ENCODE measurements at regions not wholly inside any gene's neighbourhood (a gene's known extent, or its start where the extent isn't known, plus 50 kb on each side); places are given as distances from the start of the nearest gene placed in this dataset.
A peak's percentile ranks its signal among the peaks of the same experiment; 100 is the strongest.

DNA sequence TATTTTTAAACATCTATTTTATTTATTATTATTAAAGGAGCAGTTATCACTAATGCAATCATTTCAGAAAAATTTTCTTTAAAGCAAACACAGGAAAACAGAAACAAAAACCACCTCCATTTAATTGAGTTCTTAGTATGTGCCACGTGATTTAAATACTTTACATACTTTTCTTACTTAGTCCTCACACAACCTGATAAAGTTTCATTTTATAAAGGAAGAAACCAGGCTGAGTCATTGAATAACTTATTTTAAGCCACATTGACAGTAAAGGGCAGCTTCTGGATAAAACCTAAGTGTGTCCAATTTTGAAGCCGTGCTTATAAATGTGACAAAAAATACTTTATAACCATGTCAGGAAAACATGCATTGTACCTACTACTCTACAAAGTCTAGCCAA, 57.1 kb upstream of the PCED1B start:
- H3K4me3 ChIP-seq (ENCODE audit: low read depth, low read length): peak overlapping the region; percentile 35; the same call in 1 of the 2 replicates

DNA sequence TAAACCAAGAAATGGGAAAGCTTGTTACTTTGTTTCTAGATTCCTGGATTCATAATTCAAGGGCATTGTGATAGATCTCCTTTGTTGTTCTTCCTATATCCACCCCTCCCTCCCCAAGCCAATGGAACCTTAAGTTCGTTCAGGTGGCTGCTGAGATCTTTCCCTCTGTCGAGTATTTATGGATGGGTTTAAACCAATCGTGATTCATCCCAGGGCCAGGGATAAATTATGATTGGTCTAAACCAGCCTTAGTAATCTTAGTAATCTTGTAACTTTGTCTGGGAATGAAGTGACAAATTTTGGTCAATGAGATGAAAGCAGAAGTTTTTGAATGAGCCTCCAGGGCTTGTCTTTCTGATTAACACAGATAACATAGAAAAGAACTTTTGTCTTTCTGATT, 56.1 kb upstream of the PCED1B start:
- no peak overlapping the region for H3K4me3 ChIP-seq (ENCODE audit: low read depth, low read length)
- TF ChIP-seq, protein P1, sequence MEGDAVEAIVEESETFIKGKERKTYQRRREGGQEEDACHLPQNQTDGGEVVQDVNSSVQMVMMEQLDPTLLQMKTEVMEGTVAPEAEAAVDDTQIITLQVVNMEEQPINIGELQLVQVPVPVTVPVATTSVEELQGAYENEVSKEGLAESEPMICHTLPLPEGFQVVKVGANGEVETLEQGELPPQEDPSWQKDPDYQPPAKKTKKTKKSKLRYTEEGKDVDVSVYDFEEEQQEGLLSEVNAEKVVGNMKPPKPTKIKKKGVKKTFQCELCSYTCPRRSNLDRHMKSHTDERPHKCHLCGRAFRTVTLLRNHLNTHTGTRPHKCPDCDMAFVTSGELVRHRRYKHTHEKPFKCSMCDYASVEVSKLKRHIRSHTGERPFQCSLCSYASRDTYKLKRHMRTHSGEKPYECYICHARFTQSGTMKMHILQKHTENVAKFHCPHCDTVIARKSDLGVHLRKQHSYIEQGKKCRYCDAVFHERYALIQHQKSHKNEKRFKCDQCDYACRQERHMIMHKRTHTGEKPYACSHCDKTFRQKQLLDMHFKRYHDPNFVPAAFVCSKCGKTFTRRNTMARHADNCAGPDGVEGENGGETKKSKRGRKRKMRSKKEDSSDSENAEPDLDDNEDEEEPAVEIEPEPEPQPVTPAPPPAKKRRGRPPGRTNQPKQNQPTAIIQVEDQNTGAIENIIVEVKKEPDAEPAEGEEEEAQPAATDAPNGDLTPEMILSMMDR (IDR thresholded peaks at IDR 0.05; ENCODE audit: low read depth, low read length): no peak

More for the DNA sequence above, 57.1 kb upstream of the PCED1B start:
- TF ChIP-seq, protein P1 (IDR thresholded peaks at IDR 0.05; ENCODE audit: low read depth, low read length): no peak

DNA sequence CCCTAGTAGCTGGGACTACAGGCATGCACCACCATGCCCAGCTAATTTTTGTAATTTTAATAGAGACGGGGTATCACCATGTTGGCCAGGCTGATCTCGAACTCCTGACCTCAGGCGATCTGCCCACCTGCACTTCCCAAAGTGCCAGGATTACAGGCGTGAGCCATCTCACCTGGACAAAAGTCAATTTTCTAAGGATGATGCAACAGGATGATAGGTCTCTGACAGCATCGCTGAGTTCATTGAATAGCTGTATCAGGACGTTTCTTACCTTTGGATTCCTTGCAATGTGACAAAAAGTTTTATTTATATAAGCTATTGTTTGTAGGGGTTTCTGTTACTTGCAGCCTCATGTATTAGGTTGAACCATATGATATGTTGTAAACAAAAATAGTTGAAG, 55.5 kb upstream of the PCED1B start:
- TF ChIP-seq, protein P1 (IDR thresholded peaks at IDR 0.05; ENCODE audit: low read depth, low read length): no peak
- H3K4me3 ChIP-seq (ENCODE audit: low read depth, low read length): no peak overlapping the region

DNA sequence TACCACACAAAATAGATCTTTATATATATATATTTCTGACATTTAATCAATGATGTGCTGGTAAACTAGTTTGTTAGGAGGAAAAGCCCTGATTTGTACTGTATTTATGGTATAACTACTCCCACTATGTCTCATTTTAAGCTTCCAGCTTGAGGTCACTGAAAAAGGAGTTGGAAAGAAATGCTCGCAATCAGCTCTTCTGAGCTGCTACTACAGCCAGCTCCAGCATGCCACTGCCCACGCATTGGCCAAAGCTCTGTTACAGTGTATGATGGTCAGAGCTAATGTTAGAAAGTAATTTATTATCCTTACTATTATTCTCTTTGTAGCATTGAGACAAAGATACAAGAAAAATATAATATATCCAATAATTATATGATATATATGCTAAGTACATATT, 55.0 kb upstream of the PCED1B start:
- TF ChIP-seq, protein P1 (IDR thresholded peaks at IDR 0.05; ENCODE audit: low read depth, low read length): no peak

DNA sequence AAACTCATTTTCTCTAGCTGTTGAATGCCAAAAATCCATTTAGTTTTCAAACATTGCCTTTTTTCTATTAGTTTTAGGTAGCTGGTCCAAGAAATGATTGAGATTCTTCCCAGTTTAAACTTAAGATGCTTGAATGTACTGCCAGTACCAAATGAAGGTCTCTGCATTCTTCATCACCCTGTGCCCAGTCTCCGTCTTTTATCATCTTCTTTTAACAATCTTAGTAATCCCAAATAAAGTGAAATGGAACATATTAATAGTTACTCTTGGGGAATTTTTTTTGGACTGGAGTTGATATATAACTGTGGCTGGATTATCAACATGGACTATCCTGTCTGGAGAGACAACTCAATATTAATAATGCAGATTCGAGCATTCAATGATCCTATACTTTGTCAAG, 54.1 kb upstream of the PCED1B start:
- no peak overlapping the region for H3K4me3 ChIP-seq (ENCODE audit: low read depth, low read length)
- TF ChIP-seq, protein P1 (IDR thresholded peaks at IDR 0.05; ENCODE audit: low read depth, low read length): no peak

More for the DNA sequence above, 55.0 kb upstream of the PCED1B start:
- H3K4me3 ChIP-seq (ENCODE audit: low read depth, low read length): no peak overlapping the region

DNA sequence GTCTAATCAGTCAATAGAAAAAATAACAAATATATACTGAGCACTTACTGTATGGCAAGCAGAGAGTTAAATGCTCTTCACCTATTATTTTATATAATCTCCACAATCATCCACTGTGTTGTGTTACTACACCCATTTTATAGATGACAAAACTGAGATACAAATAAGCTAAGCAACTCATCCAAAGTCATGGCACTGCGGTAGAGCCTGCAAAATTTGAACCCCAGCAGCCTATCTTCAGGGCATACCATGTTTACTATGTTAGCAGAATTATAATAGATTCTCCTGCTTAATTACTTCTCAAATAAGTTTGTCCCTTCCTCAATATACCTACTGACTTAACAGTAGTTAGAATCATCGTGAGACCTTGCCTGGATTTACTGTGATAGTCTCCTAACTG, 53.6 kb upstream of the PCED1B start:
- TF ChIP-seq, protein P1 (IDR thresholded peaks at IDR 0.05; ENCODE audit: low read depth, low read length): no peak

DNA sequence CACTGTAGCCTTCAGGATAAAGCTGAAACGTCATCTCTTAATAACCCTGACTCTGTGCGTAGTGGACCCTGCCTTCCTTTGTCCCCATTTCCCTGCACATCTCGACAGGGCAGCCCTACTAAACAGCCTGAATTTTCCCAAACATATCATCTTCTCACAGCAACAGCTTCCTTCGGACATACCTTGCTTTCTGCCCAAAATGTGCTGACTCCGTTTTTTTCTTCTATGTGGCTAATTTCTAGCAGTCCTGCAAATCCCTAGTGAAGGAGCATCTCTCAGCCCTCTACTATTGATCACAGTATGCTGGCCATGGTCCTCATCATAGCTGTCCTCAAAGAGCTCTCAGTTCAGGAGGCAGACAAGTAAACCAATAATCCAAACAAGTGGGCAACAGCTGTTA, 53.1 kb upstream of the PCED1B start:
- no peak overlapping the region for H3K4me3 ChIP-seq (ENCODE audit: low read depth, low read length)
- TF ChIP-seq, protein P1 (IDR thresholded peaks at IDR 0.05; ENCODE audit: low read depth, low read length): no peak

More for the DNA sequence above, 53.6 kb upstream of the PCED1B start:
- H3K4me3 ChIP-seq (ENCODE audit: low read depth, low read length): no peak overlapping the region
